Stomach (tissue), 4 donors: ENCODE measurements at regions not wholly inside any gene's neighbourhood (a gene's known extent, or its start where the extent isn't known, plus 50 kb on each side); places are given as distances from the start of the nearest gene placed in this dataset.

Source experiments
- EP300 ChIP-seq: sonication (generic); formaldehyde crosslinking; IDR thresholded peaks from one replicate; pipeline ENCODE4 v1.6.1; 2017; ENCODE audit warnings: antibody characterized with exemption
- POLR2AphosphoS5 ChIP-seq, 3 donors: sonication (generic); formaldehyde crosslinking; IDR thresholded peaks; one replicate each; pipeline ENCODE4 v1.6.1; 2016; ENCODE audit warnings: antibody characterized with exemption in 3 of 3
- TF ChIP-seq, protein P1 (sequence below), 7 experiments: fragments of 450-650 bp in 4 of 7; fragments of 200-600 bp in 3 of 7; sonication (generic) in 3 of 7; IDR thresholded peaks; one replicate each; pipeline ENCODE4 v1.5.1; 2016 to 2019; ENCODE audit warnings: antibody characterized with exemption in 7 of 7, control low read depth in 2 of 7, mild to moderate bottlenecking in 1 of 7

DNA sequence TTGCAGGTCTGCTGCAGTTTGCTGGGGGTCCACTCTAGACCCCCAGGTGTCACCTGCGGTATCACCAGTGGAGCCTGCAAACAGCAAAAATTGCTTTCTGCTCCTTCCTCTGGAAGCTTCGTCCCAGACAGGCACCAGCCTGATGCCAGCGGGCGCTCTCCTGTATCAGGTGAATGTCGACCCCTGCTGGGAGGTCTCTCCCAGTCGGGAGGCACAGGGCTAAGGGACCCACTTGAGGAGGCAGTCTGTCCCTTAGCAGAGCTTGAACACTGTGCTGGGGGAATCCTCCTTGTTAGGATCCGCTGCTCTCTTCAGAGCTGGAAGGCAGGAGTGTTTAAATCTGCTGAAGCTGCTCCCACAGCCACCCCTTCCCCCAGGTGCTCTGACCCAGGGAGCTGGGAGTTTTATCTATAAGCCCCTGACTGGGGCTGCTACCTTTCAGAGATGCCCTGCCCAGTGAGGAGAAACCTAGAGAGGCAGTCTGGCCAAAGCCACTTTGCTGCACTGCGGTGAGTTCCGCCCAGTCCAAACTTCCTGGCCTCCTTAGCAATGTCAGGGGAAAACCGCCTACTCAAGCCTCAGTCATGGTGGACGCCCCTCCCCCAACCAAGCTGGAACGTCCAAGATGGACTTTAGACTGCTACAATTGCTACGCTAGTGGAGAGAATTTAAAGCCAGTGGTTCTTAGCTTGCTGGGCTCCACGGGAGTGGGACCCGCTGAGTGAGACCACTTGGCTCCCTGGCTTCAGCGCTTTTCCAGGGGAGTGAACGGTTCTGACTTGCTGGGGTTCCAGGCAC is 652.5 kb downstream of the KCNJ3 start:
- TF ChIP-seq, protein P1, sequence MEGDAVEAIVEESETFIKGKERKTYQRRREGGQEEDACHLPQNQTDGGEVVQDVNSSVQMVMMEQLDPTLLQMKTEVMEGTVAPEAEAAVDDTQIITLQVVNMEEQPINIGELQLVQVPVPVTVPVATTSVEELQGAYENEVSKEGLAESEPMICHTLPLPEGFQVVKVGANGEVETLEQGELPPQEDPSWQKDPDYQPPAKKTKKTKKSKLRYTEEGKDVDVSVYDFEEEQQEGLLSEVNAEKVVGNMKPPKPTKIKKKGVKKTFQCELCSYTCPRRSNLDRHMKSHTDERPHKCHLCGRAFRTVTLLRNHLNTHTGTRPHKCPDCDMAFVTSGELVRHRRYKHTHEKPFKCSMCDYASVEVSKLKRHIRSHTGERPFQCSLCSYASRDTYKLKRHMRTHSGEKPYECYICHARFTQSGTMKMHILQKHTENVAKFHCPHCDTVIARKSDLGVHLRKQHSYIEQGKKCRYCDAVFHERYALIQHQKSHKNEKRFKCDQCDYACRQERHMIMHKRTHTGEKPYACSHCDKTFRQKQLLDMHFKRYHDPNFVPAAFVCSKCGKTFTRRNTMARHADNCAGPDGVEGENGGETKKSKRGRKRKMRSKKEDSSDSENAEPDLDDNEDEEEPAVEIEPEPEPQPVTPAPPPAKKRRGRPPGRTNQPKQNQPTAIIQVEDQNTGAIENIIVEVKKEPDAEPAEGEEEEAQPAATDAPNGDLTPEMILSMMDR (IDR thresholded peaks at IDR 0.05) = no peak
- TF ChIP-seq POLR2AphosphoS5 (IDR thresholded peaks at IDR 0.05) (no peak), EP300 (no peak)
